ENCODE measurements at regions not wholly inside any gene's neighbourhood (a gene's known extent, or its start where the extent isn't known, plus 50 kb on each side); places are given as distances from the start of the nearest gene placed in this dataset.

GRCh38 chr4:120198411-120198810 is 131.8 kb upstream of the MAD2L1 start:
- H3K4me3 ChIP-seq (replicated peaks in 1 of 3; ENCODE audit: low read depth in 2 of 3, low read length in 3 of 3): no peak overlapping the region

GRCh38 chr4:120177603-120178002 is 111.0 kb upstream of the MAD2L1 start:
- Histone ChIP-seq H2AFZ (ENCODE audit: insufficient read depth, low read depth, low read length, poor library complexity, severe bottlenecking) (no peak overlapping the region), H3K4me2 (replicated peaks; ENCODE audit: extremely low read depth, low read length, poor library complexity, severe bottlenecking) (no peak overlapping the region), H3K79me2 (ENCODE audit: insufficient read depth, low read length) (no peaks in the 10 kb centered on the region), H4K20me1 (ENCODE audit: insufficient read depth, low read length) (no peaks in the 10 kb centered on the region), H3K4me3 (replicated peaks in 1 of 3; ENCODE audit: low read depth in 2 of 3, low read length in 3 of 3) (no peak overlapping the region), H3K27me3 (ENCODE audit: control insufficient read depth in 2 of 2, insufficient read depth in 2 of 2, low read length in 2 of 2) (no peaks in the 10 kb centered on the region), H3K4me1 (ENCODE audit: control insufficient read depth in 1 of 2, insufficient read depth in 2 of 2, low read length in 2 of 2) (no peaks in the 10 kb centered on the region), H3K36me3 (replicated peaks in 1 of 2; ENCODE audit: control insufficient read depth in 1 of 2, insufficient read depth in 2 of 2, low read length in 2 of 2) (no peaks in the 10 kb centered on the region), H3K9me3 (replicated peaks in 1 of 2; ENCODE audit: control insufficient read depth in 1 of 2, insufficient read depth in 1 of 2, low read length in 2 of 2) (peaks cover 0 to 4% of the 10 kb centered on the region in 2 donors), H3K9ac (ENCODE audit: insufficient read depth, low read length, poor library complexity, severe bottlenecking) (no peak overlapping the region), H3K27ac (ENCODE audit: low read depth in 1 of 2, low read length in 2 of 2) (no peak overlapping the region)
- no peak overlapping the region for H3K27ac Mint-ChIP-seq
- DNase-seq: no peak
- TF ChIP-seq CTCF (IDR thresholded peaks at IDR 0.05): no peak
- WGBS (ENCODE audit: insufficient coverage): no CpG with 5 or more reads among the region's 1 CpG
- no peak overlapping the region for H3K4me3 Mint-ChIP-seq
- H3K36me3 Mint-ChIP-seq: no peaks in the 10 kb centered on the region
- no peaks in the 10 kb centered on the region for H3K4me1 Mint-ChIP-seq
- H3K27me3 Mint-ChIP-seq (ENCODE audit: low read depth in 3 of 3): peaks cover 0 to 2% (median 0%) of the 10 kb centered on the region in 3 donors
- peaks cover 0 to 2% (median 0%) of the 10 kb centered on the region in 7 donors for H3K9me3 Mint-ChIP-seq
- intact Hi-C loops (cut with micrococcal nuclease): no loop called here

More at GRCh38 chr4:120198411-120198810, 131.8 kb upstream of the MAD2L1 start:
- intact Hi-C loops (cut with micrococcal nuclease): no loop called here
- Histone ChIP-seq H2AFZ (ENCODE audit: insufficient read depth, low read depth, low read length, poor library complexity, severe bottlenecking) (no peak overlapping the region), H3K79me2 (ENCODE audit: insufficient read depth, low read length) (no peaks in the 10 kb centered on the region), H3K9me3 (replicated peaks in 1 of 2; ENCODE audit: control insufficient read depth in 1 of 2, insufficient read depth in 1 of 2, low read length in 2 of 2) (peaks cover 0 to 15% of the 10 kb centered on the region in 2 donors), H3K27me3 (ENCODE audit: control insufficient read depth in 2 of 2, insufficient read depth in 2 of 2, low read length in 2 of 2) (no peaks in the 10 kb centered on the region), H3K36me3 (replicated peaks in 1 of 2; ENCODE audit: control insufficient read depth in 1 of 2, insufficient read depth in 2 of 2, low read length in 2 of 2) (no peaks in the 10 kb centered on the region), H4K20me1 (ENCODE audit: insufficient read depth, low read length) (no peaks in the 10 kb centered on the region), H3K9ac (ENCODE audit: insufficient read depth, low read length, poor library complexity, severe bottlenecking) (no peak overlapping the region), H3K4me2 (replicated peaks; ENCODE audit: extremely low read depth, low read length, poor library complexity, severe bottlenecking) (no peak overlapping the region), H3K27ac (ENCODE audit: low read depth in 1 of 2, low read length in 2 of 2) (no peak overlapping the region), H3K4me1 (ENCODE audit: control insufficient read depth in 1 of 2, insufficient read depth in 2 of 2, low read length in 2 of 2) (no peaks in the 10 kb centered on the region)
- Mint-ChIP-seq H3K4me1 (no peaks in the 10 kb centered on the region), H3K27me3 (ENCODE audit: low read depth in 3 of 3) (peaks cover 0 to 2% (median 0%) of the 10 kb centered on the region in 3 donors), H3K4me3 (no peak overlapping the region), H3K27ac (no peak overlapping the region), H3K9me3 (peaks cover 0 to 5% (median 4%) of the 10 kb centered on the region in 7 donors), H3K36me3 (no peaks in the 10 kb centered on the region)
- no peak for DNase-seq
- no peak for TF ChIP-seq CTCF (IDR thresholded peaks at IDR 0.05)
- whole genome bisulfite sequencing (ENCODE audit: insufficient coverage): 71% methylated on average over 1 of the region's 2 CpGs
